MCF 10A (cell line): ENCODE measurements at regions not wholly inside any gene's neighbourhood (a gene's known extent, or its start where the extent isn't known, plus 50 kb on each side); places are given as distances from the start of the nearest gene placed in this dataset.

Experiments
- BruUV-seq: library from RNA; stranded (reverse); fragments of 400-500 nt; replicated peaks from 2 replicates; lab custom pipeline; 2021; lab: Mats Ljungman, UMichigan
- CTCF ChIA-PET: fragments of 300-600 bp; sonication (Branson Sonifier 250); formaldehyde crosslinking; extraction: SDS; loops from one replicate; lab custom pipeline; 2021; ENCODE audit warnings: antibody characterized with exemption, inconsistent platforms; lab: Yijun Ruan, JAX
- POLR2A ChIA-PET: fragments of 300-600, 350-650 bp; sonication (Branson Sonifier 250); formaldehyde crosslinking; extraction: SDS; loops from one replicate; lab custom pipeline; 2020; ENCODE audit warnings: antibody characterized with exemption, inconsistent platforms; lab: Yijun Ruan, JAX
- DNase-seq: peaks from one replicate; pipeline ENCODE4 v3.0.0-alpha.2; 2018; ENCODE audit not compliant: unreplicated experiment
- H3K27ac Mint-ChIP-seq: one replicate; pipeline ENCODE4 v1.8.0; 2022; ENCODE audit warnings: mild to moderate bottlenecking, low read depth, mixed read lengths; ENCODE audit not compliant: unreplicated experiment
- H3K27me3 Mint-ChIP-seq: one replicate; pipeline ENCODE4 v1.8.0; 2022; ENCODE audit warnings: mixed read lengths; ENCODE audit not compliant: insufficient read depth, unreplicated experiment
- H3K36me3 Mint-ChIP-seq: one replicate; pipeline ENCODE4 v1.8.0; 2022; ENCODE audit warnings: mild to moderate bottlenecking, moderate library complexity, mixed read lengths; ENCODE audit not compliant: insufficient read depth, unreplicated experiment
- H3K4me1 Mint-ChIP-seq: one replicate; pipeline ENCODE4 v1.8.0; 2022; ENCODE audit warnings: mixed read lengths; ENCODE audit not compliant: insufficient read depth, unreplicated experiment
- H3K4me3 Mint-ChIP-seq: one replicate; pipeline ENCODE4 v1.8.0; 2022; ENCODE audit warnings: mild to moderate bottlenecking, moderate library complexity, mixed read lengths; ENCODE audit not compliant: unreplicated experiment
- H3K9me3 Mint-ChIP-seq: one replicate; pipeline ENCODE4 v1.8.0; 2022; ENCODE audit warnings: mixed read lengths; ENCODE audit not compliant: unreplicated experiment
- intact Hi-C: fragments of 100-400 bp; cut with micrococcal nuclease; formaldehyde crosslinking; loops from 2 replicates; pipeline ENCODE4 v1.14.1; 2022
- TF ChIP-seq, protein P1 (sequence below): fragments of 200-600 bp; IDR thresholded peaks from one replicate; pipeline ENCODE4 v1.8.0; 2022; ENCODE audit warnings: antibody characterized with exemption, mild to moderate bottlenecking; ENCODE audit not compliant: unreplicated experiment

DNA sequence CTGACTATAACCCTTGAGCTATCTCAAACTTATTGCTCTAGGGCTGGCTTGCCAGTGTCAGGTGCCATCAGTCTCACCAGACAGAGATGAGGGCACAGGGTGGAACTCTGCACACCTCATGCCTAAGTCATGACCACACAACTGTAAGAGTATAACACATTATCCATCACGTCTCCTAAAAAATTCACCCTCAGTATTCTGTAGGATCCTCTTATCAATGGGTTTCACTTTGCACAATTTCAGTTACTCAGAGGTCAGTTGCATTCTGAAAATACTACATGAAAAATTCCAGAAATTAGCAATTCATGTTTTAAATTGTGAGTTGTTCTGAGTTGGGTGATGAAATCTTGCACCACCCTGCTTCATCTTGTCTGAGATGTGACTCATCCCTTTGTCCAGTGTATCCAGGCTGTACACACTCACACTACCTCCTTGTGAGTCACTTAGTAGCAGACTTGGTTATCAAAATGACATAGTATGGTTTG is 690.9 kb upstream of the CDH18 start:
- ChIA-PET POLR2A (interaction anchor here (0.7 kb wide), 1 partner anchor 953 kb away, joined by 3 read pairs; no protein-coding TSS in a partner anchor), CTCF (no interaction called here)
- intact Hi-C loops, result no loop called here
- DNase-seq, result peak; percentile 95
- Mint-ChIP-seq H3K36me3 (no peaks in the 10 kb centered on the region), H3K4me1 (peaks cover 18% of the 10 kb centered on the region), H3K4me3 (no peak overlapping the region), H3K27ac (peak overlapping the region; percentile 93), H3K9me3 (no peaks in the 10 kb centered on the region), H3K27me3 (no peaks in the 10 kb centered on the region)
- TF ChIP-seq, protein P1, sequence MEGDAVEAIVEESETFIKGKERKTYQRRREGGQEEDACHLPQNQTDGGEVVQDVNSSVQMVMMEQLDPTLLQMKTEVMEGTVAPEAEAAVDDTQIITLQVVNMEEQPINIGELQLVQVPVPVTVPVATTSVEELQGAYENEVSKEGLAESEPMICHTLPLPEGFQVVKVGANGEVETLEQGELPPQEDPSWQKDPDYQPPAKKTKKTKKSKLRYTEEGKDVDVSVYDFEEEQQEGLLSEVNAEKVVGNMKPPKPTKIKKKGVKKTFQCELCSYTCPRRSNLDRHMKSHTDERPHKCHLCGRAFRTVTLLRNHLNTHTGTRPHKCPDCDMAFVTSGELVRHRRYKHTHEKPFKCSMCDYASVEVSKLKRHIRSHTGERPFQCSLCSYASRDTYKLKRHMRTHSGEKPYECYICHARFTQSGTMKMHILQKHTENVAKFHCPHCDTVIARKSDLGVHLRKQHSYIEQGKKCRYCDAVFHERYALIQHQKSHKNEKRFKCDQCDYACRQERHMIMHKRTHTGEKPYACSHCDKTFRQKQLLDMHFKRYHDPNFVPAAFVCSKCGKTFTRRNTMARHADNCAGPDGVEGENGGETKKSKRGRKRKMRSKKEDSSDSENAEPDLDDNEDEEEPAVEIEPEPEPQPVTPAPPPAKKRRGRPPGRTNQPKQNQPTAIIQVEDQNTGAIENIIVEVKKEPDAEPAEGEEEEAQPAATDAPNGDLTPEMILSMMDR, result no peak
- BruUV-seq, result no TSS peak

DNA sequence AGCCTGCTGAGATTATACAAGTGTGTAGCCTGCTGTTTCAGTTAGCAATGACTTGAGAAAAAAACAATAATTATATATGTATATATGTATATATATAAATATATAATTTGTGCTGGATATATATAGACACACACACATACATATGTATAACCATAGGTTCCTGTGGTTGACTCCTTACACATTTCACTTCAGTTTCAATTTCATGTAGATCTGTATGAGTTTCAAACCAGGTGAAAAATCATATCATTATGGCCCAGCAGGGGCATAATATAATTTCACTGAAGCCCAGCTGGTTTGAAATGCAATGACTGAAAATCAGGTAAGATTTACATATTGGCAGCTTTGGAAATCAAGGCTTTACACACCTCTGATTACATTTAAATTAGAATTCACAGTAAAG is 690.4 kb upstream of the CDH18 start:
- TF ChIP-seq, protein P1, result peak; percentile 23
- intact Hi-C loops, result no loop called here
- Mint-ChIP-seq H3K4me3 (no peak overlapping the region), H3K4me1 (peaks cover 18% of the 10 kb centered on the region), H3K27ac (peak overlapping the region; percentile 93), H3K27me3 (no peaks in the 10 kb centered on the region), H3K9me3 (no peaks in the 10 kb centered on the region), H3K36me3 (no peaks in the 10 kb centered on the region)
- ChIA-PET CTCF (no interaction called here), POLR2A (interaction anchor here (0.5 kb wide), 1 partner anchor 1279 kb away, joined by 4 read pairs; no protein-coding TSS in a partner anchor)
- no peak for DNase-seq
- BruUV-seq, result TSS peak; percentile 90

DNA sequence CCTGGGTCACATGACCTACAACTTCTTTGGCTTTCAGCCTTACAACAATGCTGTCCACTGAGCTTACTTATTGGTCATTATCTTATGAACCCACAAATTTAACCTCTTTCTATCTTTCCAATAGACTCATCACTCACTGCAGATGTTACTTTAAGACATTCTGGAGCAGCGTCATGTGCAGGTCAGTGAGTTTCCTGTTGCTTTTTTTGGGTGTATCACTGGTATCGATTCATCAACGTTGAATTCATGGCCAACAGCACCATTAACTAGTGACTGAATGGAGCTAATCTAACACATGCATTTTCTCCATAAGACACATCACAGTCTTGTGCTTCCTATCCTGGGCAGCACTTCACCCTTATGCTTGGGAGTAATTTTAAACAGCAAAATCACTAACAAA is 672.6 kb upstream of the CDH18 start:
- Mint-ChIP-seq H3K36me3 (no peaks in the 10 kb centered on the region), H3K9me3 (no peaks in the 10 kb centered on the region), H3K4me3 (no peak overlapping the region), H3K27me3 (no peaks in the 10 kb centered on the region), H3K27ac (no peak overlapping the region), H3K4me1 (no peaks in the 10 kb centered on the region)
- intact Hi-C loops, result no loop called here
- TF ChIP-seq, protein P1, result no peak
- ChIA-PET POLR2A (no interaction called here), CTCF (interaction anchor here (1.2 kb wide), 1 partner anchor 298 kb away, joined by 3 read pairs; no protein-coding TSS in a partner anchor)
- no TSS peak for BruUV-seq
- DNase-seq, result no peak

DNA sequence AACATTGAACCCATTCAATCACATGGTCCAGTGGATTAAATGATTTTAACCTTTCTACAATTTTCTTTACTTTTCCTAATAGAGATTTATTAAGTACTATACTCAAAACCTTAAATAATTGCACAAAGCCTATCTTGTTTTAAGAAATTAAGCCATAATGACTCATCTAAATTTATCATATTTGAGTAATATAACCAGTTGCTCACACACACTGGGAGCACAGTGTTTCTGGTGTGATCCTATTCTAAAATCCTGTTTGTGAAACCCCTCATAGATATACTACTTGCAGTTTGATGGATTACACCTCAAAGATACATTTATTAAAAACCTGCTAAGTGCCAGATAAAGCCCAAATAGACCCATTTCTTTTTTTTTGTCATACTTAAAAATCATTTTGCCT is 668.3 kb upstream of the CDH18 start:
- no peaks in the 10 kb centered on the region for H3K36me3 Mint-ChIP-seq
- no peaks in the 10 kb centered on the region for H3K27me3 Mint-ChIP-seq
- DNase-seq, result no peak

More for the DNA sequence above, 668.3 kb upstream of the CDH18 start:
- POLR2A ChIA-PET, result no interaction called here
- no peaks in the 10 kb centered on the region for H3K4me1 Mint-ChIP-seq
- H3K27ac Mint-ChIP-seq, result no peak overlapping the region
- CTCF ChIA-PET, result no interaction called here
- intact Hi-C loops, result no loop called here
- no peak overlapping the region for H3K4me3 Mint-ChIP-seq
- no TSS peak for BruUV-seq
- peaks cover 7% of the 10 kb centered on the region for H3K9me3 Mint-ChIP-seq
- TF ChIP-seq, protein P1, result no peak
